PC-3 (cell line): ENCODE measurements at regions not wholly inside any gene's neighbourhood (a gene's known extent, or its start where the extent isn't known, plus 50 kb on each side); places are given as distances from the start of the nearest gene placed in this dataset.

Experiments
- EZH2 ChIP-seq: fragments of 300-600 bp; sonication (generic); IDR thresholded peaks from one replicate; pipeline ENCODE4 v1.6.1; 2017; ENCODE audit warnings: antibody characterized with exemption, mild to moderate bottlenecking, low read length; ENCODE audit not compliant: unreplicated experiment
- EZH2phosphoT487 ChIP-seq: fragments of 300-600 bp; sonication (generic); IDR thresholded peaks from 2 replicates; pipeline ENCODE4 v1.6.1; 2018; ENCODE audit warnings: mild to moderate bottlenecking, antibody characterized with exemption, low read length, borderline replicate concordance
- TF ChIP-seq, protein P1 (sequence below): fragments of 300-600 bp; sonication (generic); conservative IDR thresholded peaks from 2 replicates; pipeline ENCODE4 v1.5.1; 2017; ENCODE audit warnings: antibody characterized with exemption, low read depth, mild to moderate bottlenecking, low read length

GRCh38 chr14:85878874-85879273, 348.9 kb downstream of the FLRT2 start:
- TF ChIP-seq, protein P1, sequence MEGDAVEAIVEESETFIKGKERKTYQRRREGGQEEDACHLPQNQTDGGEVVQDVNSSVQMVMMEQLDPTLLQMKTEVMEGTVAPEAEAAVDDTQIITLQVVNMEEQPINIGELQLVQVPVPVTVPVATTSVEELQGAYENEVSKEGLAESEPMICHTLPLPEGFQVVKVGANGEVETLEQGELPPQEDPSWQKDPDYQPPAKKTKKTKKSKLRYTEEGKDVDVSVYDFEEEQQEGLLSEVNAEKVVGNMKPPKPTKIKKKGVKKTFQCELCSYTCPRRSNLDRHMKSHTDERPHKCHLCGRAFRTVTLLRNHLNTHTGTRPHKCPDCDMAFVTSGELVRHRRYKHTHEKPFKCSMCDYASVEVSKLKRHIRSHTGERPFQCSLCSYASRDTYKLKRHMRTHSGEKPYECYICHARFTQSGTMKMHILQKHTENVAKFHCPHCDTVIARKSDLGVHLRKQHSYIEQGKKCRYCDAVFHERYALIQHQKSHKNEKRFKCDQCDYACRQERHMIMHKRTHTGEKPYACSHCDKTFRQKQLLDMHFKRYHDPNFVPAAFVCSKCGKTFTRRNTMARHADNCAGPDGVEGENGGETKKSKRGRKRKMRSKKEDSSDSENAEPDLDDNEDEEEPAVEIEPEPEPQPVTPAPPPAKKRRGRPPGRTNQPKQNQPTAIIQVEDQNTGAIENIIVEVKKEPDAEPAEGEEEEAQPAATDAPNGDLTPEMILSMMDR: no peak
- no peak for TF ChIP-seq EZH2phosphoT487
- TF ChIP-seq EZH2: no peak
